ENCODE measurements at regions not wholly inside any gene's neighbourhood (a gene's known extent, or its start where the extent isn't known, plus 50 kb on each side); places are given as distances from the start of the nearest gene placed in this dataset.

GRCh38 chr18:78882585-78882984, 97.0 kb upstream of the SALL3 start:
- DNase-seq (ENCODE audit: low spot score) = no peak

- DNase-seq (ENCODE audit: low spot score) = no peak
These were observed 96.1 kb upstream of the SALL3 start for GRCh38 chr18:78883501-78883900.

GRCh38 chr18:78884502-78884901, 95.1 kb upstream of the SALL3 start:
- no peak for DNase-seq (ENCODE audit: low spot score)

- no peak for DNase-seq (ENCODE audit: low spot score)
These were observed 90.4 kb upstream of the SALL3 start for GRCh38 chr18:78889250-78889649.

GRCh38 chr18:78890388-78890787, 89.2 kb upstream of the SALL3 start:
- no peak for DNase-seq (ENCODE audit: low spot score)

GRCh38 chr18:78891185-78891762, 88.3 kb upstream of the SALL3 start:
- no peak for DNase-seq (ENCODE audit: low spot score)

GRCh38 chr18:78892177-78892576, 87.4 kb upstream of the SALL3 start:
- no peak for DNase-seq (ENCODE audit: low spot score)

- no peak for DNase-seq (ENCODE audit: low spot score)
These were observed 86.9 kb upstream of the SALL3 start for GRCh38 chr18:78892721-78893120.

GRCh38 chr18:78893281-78894032, 86.2 kb upstream of the SALL3 start:
- DNase-seq (ENCODE audit: low spot score) = no peak

GRCh38 chr18:78894033-78894305, 85.6 kb upstream of the SALL3 start:
- no peak for DNase-seq (ENCODE audit: low spot score)

- DNase-seq (ENCODE audit: low spot score) = no peak
These were observed 84.2 kb upstream of the SALL3 start for GRCh38 chr18:78895207-78896001.

- no peak for DNase-seq (ENCODE audit: low spot score)
These were observed 83.3 kb upstream of the SALL3 start for GRCh38 chr18:78896111-78896905.

GRCh38 chr18:78898066-78898465, 81.6 kb upstream of the SALL3 start:
- no peak for DNase-seq (ENCODE audit: low spot score)

- no peak for DNase-seq (ENCODE audit: low spot score)
These were observed 81.0 kb upstream of the SALL3 start for GRCh38 chr18:78898635-78899034.

GRCh38 chr18:78899241-78899640, 80.4 kb upstream of the SALL3 start:
- no peak for DNase-seq (ENCODE audit: low spot score)

- DNase-seq (ENCODE audit: low spot score) = no peak
These were observed 78.4 kb upstream of the SALL3 start for GRCh38 chr18:78900938-78901909.

GRCh38 chr18:78901923-78902794, 77.5 kb upstream of the SALL3 start:
- DNase-seq (ENCODE audit: low spot score) = no peak

GRCh38 chr18:78902795-78903435, 76.7 kb upstream of the SALL3 start:
- no peak for DNase-seq (ENCODE audit: low spot score)

- no peak for DNase-seq (ENCODE audit: low spot score)
These were observed 76.0 kb upstream of the SALL3 start for GRCh38 chr18:78903436-78904178.
